ENCODE measurements at regions not wholly inside any gene's neighbourhood (a gene's known extent, or its start where the extent isn't known, plus 50 kb on each side); places are given as distances from the start of the nearest gene placed in this dataset.

GRCh38 chr12:97637770-97638169 is 175.2 kb downstream of the RMST start:
- 0% methylated on average over 3 of the region's 3 CpGs for WGBS (ENCODE audit: insufficient coverage, low coverage, missing lambda C conversion rate)
- H3K4me1 ChIP-seq (replicated peaks in 1 of 2; ENCODE audit: control insufficient read depth in 2 of 2, insufficient read depth in 2 of 2, low read length in 2 of 2) = no peaks in the 10 kb centered on the region
- CTCF ChIA-PET (ENCODE audit: low intra/inter-chr PET ratio) = no interaction called here
- in situ Hi-C loops (cut with MboI) = no loop called here
- H3K9ac ChIP-seq (ENCODE audit: insufficient read depth in 1 of 2, low read depth in 2 of 2, low read length in 2 of 2) = no peak overlapping the region
- H3K27me3 ChIP-seq (ENCODE audit: control insufficient read depth in 2 of 2, insufficient read depth in 2 of 2, low read length in 2 of 2) = no peaks in the 10 kb centered on the region
- H3K79me2 ChIP-seq (ENCODE audit: control insufficient read depth, insufficient read depth, low read length) = no peaks in the 10 kb centered on the region
- no peaks in the 10 kb centered on the region for H4K20me1 ChIP-seq (replicated peaks; ENCODE audit: control insufficient read depth, insufficient read depth, low read length)
- FAIRE-seq (no peak), ATAC-seq (no peak), DNase-seq (ENCODE audit: extremely low read depth in 1 of 4, low spot score in 3 of 4) (no peak)
- H3K27ac ChIP-seq (ENCODE audit: extremely low read depth, low read depth, low read length) = no peak overlapping the region
- H3K9me1 ChIP-seq (ENCODE audit: control insufficient read depth, insufficient read depth, low read length) = no peaks in the 10 kb centered on the region
- H3K4me3 ChIP-seq = no peak overlapping the region
- intact Hi-C loops (cut with micrococcal nuclease) = no loop called here
- BruUV-seq (replicated peaks) = no TSS peak
- TF ChIP-seq PHTF2 (CRISPR knock-in tag; IDR thresholded peaks at IDR 0.05) = no peak
- TF ChIP-seq CREM (IDR thresholded peaks at IDR 0.05; ENCODE audit: low read depth) = no peak
- TF ChIP-seq RB1 (IDR thresholded peaks at IDR 0.05; ENCODE audit: low read depth) = no peak
- no peak for TF ChIP-seq SMAD4 (CRISPR knock-in tag; conservative IDR thresholded peaks at IDR 0.05)
- H3K9me3 ChIP-seq (replicated peaks; ENCODE audit: control insufficient read depth, insufficient read depth, low read depth, low read length) = 0 out of 2 replicates have a peak, but pooled peaks cover 2% of the 10 kb centered on the region
- H2AFZ ChIP-seq (ENCODE audit: low read depth, low read length) = no peak overlapping the region
- H3K4me2 ChIP-seq (ENCODE audit: insufficient read depth, low read length) = no peak overlapping the region
- H3K36me3 ChIP-seq (ENCODE audit: control insufficient read depth, insufficient read depth, low read length) = no peaks in the 10 kb centered on the region
- POLR2A ChIA-PET = no interaction called here

DNA sequence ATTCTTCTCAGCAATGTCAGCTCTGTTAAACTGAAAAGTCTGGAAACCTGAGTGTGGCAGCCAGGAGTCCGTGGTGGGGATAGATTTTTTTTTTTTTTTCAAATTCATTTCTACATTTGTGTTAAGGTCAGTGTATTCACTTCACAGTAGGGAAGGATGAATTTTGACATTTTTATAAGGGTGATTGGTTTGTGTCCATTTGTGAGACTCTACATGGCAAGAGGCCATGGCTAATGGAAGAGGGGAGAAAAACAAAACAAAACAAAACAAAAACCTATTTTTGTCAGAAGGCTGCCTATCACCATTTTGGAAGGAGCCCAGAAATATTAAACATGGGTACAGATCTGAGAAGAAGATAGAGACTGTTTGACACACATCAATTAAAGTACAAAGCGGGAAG is 176.1 kb downstream of the RMST start:
- no peak for DNase-seq (ENCODE audit: extremely low read depth in 1 of 4, low spot score in 3 of 4)
- intact Hi-C loops (cut with micrococcal nuclease) (no loop called here), in situ Hi-C loops (cut with MboI) (no loop called here)
- TF ChIP-seq, protein P1, sequence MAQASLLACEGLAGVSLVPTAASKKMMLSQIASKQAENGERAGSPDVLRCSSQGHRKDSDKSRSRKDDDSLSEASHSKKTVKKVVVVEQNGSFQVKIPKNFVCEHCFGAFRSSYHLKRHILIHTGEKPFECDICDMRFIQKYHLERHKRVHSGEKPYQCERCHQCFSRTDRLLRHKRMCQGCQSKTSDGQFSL (CRISPR knock-in tag; IDR thresholded peaks at IDR 0.05) = no peak
- TF ChIP-seq, protein P1 (tag; IDR thresholded peaks at IDR 0.05) = no peak
- TF ChIP-seq CC2D1A (IDR thresholded peaks at IDR 0.05) = no peak
- TF ChIP-seq, protein P2, sequence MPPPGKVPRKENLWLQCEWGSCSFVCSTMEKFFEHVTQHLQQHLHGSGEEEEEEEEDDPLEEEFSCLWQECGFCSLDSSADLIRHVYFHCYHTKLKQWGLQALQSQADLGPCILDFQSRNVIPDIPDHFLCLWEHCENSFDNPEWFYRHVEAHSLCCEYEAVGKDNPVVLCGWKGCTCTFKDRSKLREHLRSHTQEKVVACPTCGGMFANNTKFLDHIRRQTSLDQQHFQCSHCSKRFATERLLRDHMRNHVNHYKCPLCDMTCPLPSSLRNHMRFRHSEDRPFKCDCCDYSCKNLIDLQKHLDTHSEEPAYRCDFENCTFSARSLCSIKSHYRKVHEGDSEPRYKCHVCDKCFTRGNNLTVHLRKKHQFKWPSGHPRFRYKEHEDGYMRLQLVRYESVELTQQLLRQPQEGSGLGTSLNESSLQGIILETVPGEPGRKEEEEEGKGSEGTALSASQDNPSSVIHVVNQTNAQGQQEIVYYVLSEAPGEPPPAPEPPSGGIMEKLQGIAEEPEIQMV (tag; conservative IDR thresholded peaks at IDR 0.05; ENCODE audit: low read depth) = no peak
- no peak for TF ChIP-seq FOXP4 (CRISPR knock-in tag; IDR thresholded peaks at IDR 0.05; ENCODE audit: borderline replicate concordance)
- TF ChIP-seq PYGO2 (tag; IDR thresholded peaks at IDR 0.05) = no peak
- TF ChIP-seq NCOA1 (IDR thresholded peaks at IDR 0.05; ENCODE audit: low read depth) = no peak
- no peak overlapping the region for H3K4me3 ChIP-seq
- 0 out of 2 replicates have a peak, but pooled peaks cover 2% of the 10 kb centered on the region for H3K9me3 ChIP-seq (replicated peaks; ENCODE audit: control insufficient read depth, insufficient read depth, low read depth, low read length)
- no peak overlapping the region for H2AFZ ChIP-seq (ENCODE audit: low read depth, low read length)
- no peaks in the 10 kb centered on the region for H3K9me1 ChIP-seq (ENCODE audit: control insufficient read depth, insufficient read depth, low read length)
- H4K20me1 ChIP-seq (replicated peaks; ENCODE audit: control insufficient read depth, insufficient read depth, low read length) = no peaks in the 10 kb centered on the region
- H3K4me2 ChIP-seq (ENCODE audit: insufficient read depth, low read length) = no peak overlapping the region
- H3K79me2 ChIP-seq (ENCODE audit: control insufficient read depth, insufficient read depth, low read length) = no peaks in the 10 kb centered on the region
- WGBS (ENCODE audit: insufficient coverage, low coverage, missing lambda C conversion rate) = 7% methylated on average over 2 of the region's 2 CpGs
- ChIA-PET CTCF (ENCODE audit: low intra/inter-chr PET ratio) (no interaction called here), POLR2A (no interaction called here)
- BruUV-seq (replicated peaks) = no TSS peak
- no peaks in the 10 kb centered on the region for H3K36me3 ChIP-seq (ENCODE audit: control insufficient read depth, insufficient read depth, low read length)
- H3K4me1 ChIP-seq (replicated peaks in 1 of 2; ENCODE audit: control insufficient read depth in 2 of 2, insufficient read depth in 2 of 2, low read length in 2 of 2) = no peaks in the 10 kb centered on the region
- no peak overlapping the region for H3K9ac ChIP-seq (ENCODE audit: insufficient read depth in 1 of 2, low read depth in 2 of 2, low read length in 2 of 2)
- no peak for ATAC-seq
- no peak for FAIRE-seq
- no peaks in the 10 kb centered on the region for H3K27me3 ChIP-seq (ENCODE audit: control insufficient read depth in 2 of 2, insufficient read depth in 2 of 2, low read length in 2 of 2)
- H3K27ac ChIP-seq (ENCODE audit: extremely low read depth, low read depth, low read length) = no peak overlapping the region

All from K562 (cell line).